H7 (cell line): ENCODE measurements at regions not wholly inside any gene's neighbourhood (a gene's known extent, or its start where the extent isn't known, plus 50 kb on each side); places are given as distances from the start of the nearest gene placed in this dataset.
"Not testable (repeated sequence)": the region's sequence is repeated elsewhere in the genome, so short reads cannot be mapped to it uniquely, and the experiment has no call there.

Experiments used
- DNase-seq: peaks from one replicate; pipeline ENCODE4 v3.0.0; 2012
- H3K27me3 ChIP-seq: 2 replicates; pipeline ENCODE4 v1.6.0; 2011; ENCODE audit warnings: mild to moderate bottlenecking, low read length; ENCODE audit not compliant: control insufficient read depth, insufficient read depth
- H3K36me3 ChIP-seq: replicated peaks from 2 replicates; pipeline ENCODE4 v1.5.1; 2011; ENCODE audit warnings: low read length; ENCODE audit not compliant: control insufficient read depth, insufficient read depth
- H3K4me3 ChIP-seq: 2 replicates; pipeline ENCODE4 v1.5.1; 2011; ENCODE audit warnings: low read depth, mild to moderate bottlenecking, control low read depth, low read length, moderate library complexity; ENCODE audit not compliant: insufficient read depth

GRCh38 chr9:18324928-18325745 is 148.8 kb upstream of the ADAMTSL1 start:
- no peak for DNase-seq
- no peaks in the 10 kb centered on the region for H3K27me3 ChIP-seq
- no peaks in the 10 kb centered on the region for H3K36me3 ChIP-seq
- no peak overlapping the region for H3K4me3 ChIP-seq

GRCh38 chr9:18325746-18326011 is 148.3 kb upstream of the ADAMTSL1 start:
- DNase-seq, H3K27me3 ChIP-seq, H3K36me3 ChIP-seq, H3K4me3 ChIP-seq: not testable (repeated sequence)

- no peak for DNase-seq
- no peaks in the 10 kb centered on the region for H3K36me3 ChIP-seq
- H3K4me3 ChIP-seq = no peak overlapping the region
- no peaks in the 10 kb centered on the region for H3K27me3 ChIP-seq
These were observed 146.8 kb upstream of the ADAMTSL1 start for GRCh38 chr9:18327121-18327520.

GRCh38 chr9:18330401-18331309 is 143.3 kb upstream of the ADAMTSL1 start:
- H3K4me3 ChIP-seq = no peak overlapping the region
- no peaks in the 10 kb centered on the region for H3K27me3 ChIP-seq
- no peak for DNase-seq
- H3K36me3 ChIP-seq = no peaks in the 10 kb centered on the region

- Histone ChIP-seq H3K4me3 (no peak overlapping the region), H3K27me3 (no peaks in the 10 kb centered on the region), H3K36me3 (no peaks in the 10 kb centered on the region)
- no peak for DNase-seq
These were observed 142.7 kb upstream of the ADAMTSL1 start for GRCh38 chr9:18331310-18331684.

- Histone ChIP-seq H3K4me3 (no peak overlapping the region), H3K36me3 (no peaks in the 10 kb centered on the region), H3K27me3 (no peaks in the 10 kb centered on the region)
- DNase-seq = no peak
These were observed 142.1 kb upstream of the ADAMTSL1 start for GRCh38 chr9:18331808-18332209.

GRCh38 chr9:18333157-18333556 is 140.8 kb upstream of the ADAMTSL1 start:
- H3K4me3 ChIP-seq = no peak overlapping the region
- no peaks in the 10 kb centered on the region for H3K36me3 ChIP-seq
- H3K27me3 ChIP-seq = no peaks in the 10 kb centered on the region
- no peak for DNase-seq

- Histone ChIP-seq H3K36me3 (no peaks in the 10 kb centered on the region), H3K4me3 (no peak overlapping the region), H3K27me3 (no peaks in the 10 kb centered on the region)
- no peak for DNase-seq
These were observed 138.1 kb upstream of the ADAMTSL1 start for GRCh38 chr9:18335825-18336224.

GRCh38 chr9:18338042-18338441 is 135.9 kb upstream of the ADAMTSL1 start:
- Histone ChIP-seq H3K27me3 (no peaks in the 10 kb centered on the region), H3K4me3 (no peak overlapping the region), H3K36me3 (no peaks in the 10 kb centered on the region)
- DNase-seq = no peak

- H3K27me3 ChIP-seq = no peaks in the 10 kb centered on the region
- H3K4me3 ChIP-seq = no peak overlapping the region
- H3K36me3 ChIP-seq = no peaks in the 10 kb centered on the region
- no peak for DNase-seq
These were observed 130.2 kb upstream of the ADAMTSL1 start for GRCh38 chr9:18343784-18344183.

- Histone ChIP-seq H3K36me3 (no peaks in the 10 kb centered on the region), H3K27me3 (no peaks in the 10 kb centered on the region), H3K4me3 (no peak overlapping the region)
- DNase-seq = no peak
These were observed 127.2 kb upstream of the ADAMTSL1 start for GRCh38 chr9:18346745-18347144.

GRCh38 chr9:18347386-18348082 is 126.4 kb upstream of the ADAMTSL1 start:
- no peaks in the 10 kb centered on the region for H3K27me3 ChIP-seq
- H3K36me3 ChIP-seq = no peaks in the 10 kb centered on the region
- no peak overlapping the region for H3K4me3 ChIP-seq
- DNase-seq = no peak

GRCh38 chr9:18348083-18348475 is 125.9 kb upstream of the ADAMTSL1 start:
- DNase-seq = no peak
- H3K36me3 ChIP-seq = no peaks in the 10 kb centered on the region
- H3K27me3 ChIP-seq = no peaks in the 10 kb centered on the region
- H3K4me3 ChIP-seq = no peak overlapping the region

- no peak for DNase-seq
- Histone ChIP-seq H3K36me3 (no peaks in the 10 kb centered on the region), H3K27me3 (no peaks in the 10 kb centered on the region), H3K4me3 (no peak overlapping the region)
These were observed 124.4 kb upstream of the ADAMTSL1 start for GRCh38 chr9:18349530-18349929.

GRCh38 chr9:18350036-18350435 is 123.9 kb upstream of the ADAMTSL1 start:
- no peaks in the 10 kb centered on the region for H3K27me3 ChIP-seq
- no peak for DNase-seq
- no peak overlapping the region for H3K4me3 ChIP-seq
- no peaks in the 10 kb centered on the region for H3K36me3 ChIP-seq
